HepG2 (cell line): ENCODE measurements at regions not wholly inside any gene's neighbourhood (a gene's known extent, or its start where the extent isn't known, plus 50 kb on each side); places are given as distances from the start of the nearest gene placed in this dataset.
A peak's percentile ranks its signal among the peaks of the same experiment; 100 is the strongest.

Experiments
- ESRRA ChIP-seq: sonication (generic); formaldehyde crosslinking; IDR thresholded peaks from 2 replicates; pipeline ENCODE4 v1.5.1; 2020; ENCODE audit warnings: mild to moderate bottlenecking, low read depth, missing genetic modification reagents
- GLMP ChIP-seq: sonication (generic); formaldehyde crosslinking; IDR thresholded peaks from 2 replicates; pipeline ENCODE4 v1.9.0; 2021; ENCODE audit warnings: missing genetic modification reagents, mild to moderate bottlenecking, borderline replicate concordance
- MAX ChIP-seq: IDR thresholded peaks from 2 replicates; pipeline ENCODE4 v1.6.1; 2012; ENCODE audit warnings: inconsistent platforms
- MEIS2 ChIP-seq: sonication (generic); formaldehyde crosslinking; IDR thresholded peaks from 2 replicates; pipeline ENCODE4 v1.9.0; 2021; ENCODE audit warnings: mild to moderate bottlenecking, missing genetic modification reagents
- MTERF4 ChIP-seq: sonication (generic); formaldehyde crosslinking; IDR thresholded peaks from 2 replicates; pipeline ENCODE4 v1.8.0; 2023; ENCODE audit warnings: mild to moderate bottlenecking, missing genetic modification reagents
- RBM39 ChIP-seq: fragments of 200-400 bp; formaldehyde crosslinking; IDR thresholded peaks from one replicate; pipeline ENCODE4 v1.6.1; 2018; ENCODE audit warnings: antibody characterized with exemption, mild to moderate bottlenecking, low read depth, low read length; ENCODE audit not compliant: poor library complexity, severe bottlenecking
- SALL2 ChIP-seq: sonication (generic); formaldehyde crosslinking; IDR thresholded peaks from 2 replicates; pipeline ENCODE4 v1.8.1; 2023; ENCODE audit warnings: mild to moderate bottlenecking, missing genetic modification reagents, inconsistent platforms
- SMAD3 ChIP-seq: sonication (generic); formaldehyde crosslinking; IDR thresholded peaks from 2 replicates; pipeline ENCODE4 v1.4.0; 2020; ENCODE audit warnings: missing genetic modification reagents
- SMYD3 ChIP-seq: sonication (generic); formaldehyde crosslinking; IDR thresholded peaks from 2 replicates; pipeline ENCODE4 v1.8.1; 2023; ENCODE audit warnings: mild to moderate bottlenecking, missing genetic modification reagents
- THAP7 ChIP-seq: sonication (generic); formaldehyde crosslinking; IDR thresholded peaks from 2 replicates; pipeline ENCODE4 v1.8.1; 2023; ENCODE audit warnings: mild to moderate bottlenecking, missing genetic modification reagents
- THRA ChIP-seq: sonication (generic); formaldehyde crosslinking; IDR thresholded peaks from 2 replicates; pipeline ENCODE4 v1.4.0; 2020; ENCODE audit warnings: missing genetic modification reagents, borderline replicate concordance
- U2AF2 ChIP-seq: fragments of 200-400 bp; formaldehyde crosslinking; IDR thresholded peaks from 2 replicates; pipeline ENCODE4 v1.6.1; 2017; ENCODE audit warnings: low read depth, mild to moderate bottlenecking, low read length
- ZBTB37 ChIP-seq: sonication (generic); formaldehyde crosslinking; IDR thresholded peaks from 2 replicates; pipeline ENCODE4 v1.4.0; 2020; ENCODE audit warnings: mild to moderate bottlenecking, missing genetic modification reagents
- ZBTB39 ChIP-seq: sonication (generic); formaldehyde crosslinking; IDR thresholded peaks from 2 replicates; pipeline ENCODE4 v1.5.0; 2020; ENCODE audit warnings: missing genetic modification reagents
- ZFX ChIP-seq: sonication (generic); formaldehyde crosslinking; IDR thresholded peaks from 2 replicates; pipeline ENCODE4 v1.4.0; 2020; ENCODE audit warnings: mild to moderate bottlenecking, low read depth, missing genetic modification reagents, moderate library complexity
- ZNF124 ChIP-seq: sonication (generic); formaldehyde crosslinking; IDR thresholded peaks from 2 replicates; pipeline ENCODE4 v1.4.0; 2020; ENCODE audit warnings: missing genetic modification reagents
- ZNF18 ChIP-seq: sonication (generic); formaldehyde crosslinking; IDR thresholded peaks from 2 replicates; pipeline ENCODE4 v1.8.0; 2022; ENCODE audit warnings: mild to moderate bottlenecking, missing genetic modification reagents; ENCODE audit not compliant: insufficient replicate concordance
- ZNF530 ChIP-seq: sonication (generic); formaldehyde crosslinking; IDR thresholded peaks from 2 replicates; pipeline ENCODE4 v1.5.0; 2020; ENCODE audit warnings: low read depth, mild to moderate bottlenecking, missing genetic modification reagents
- ZNF678 ChIP-seq: sonication (generic); formaldehyde crosslinking; IDR thresholded peaks from 2 replicates; pipeline ENCODE4 v1.4.0; 2020; ENCODE audit warnings: mild to moderate bottlenecking, missing genetic modification reagents
- ZNF761 ChIP-seq: sonication (generic); formaldehyde crosslinking; conservative IDR thresholded peaks from 2 replicates; pipeline ENCODE4 v1.4.0; 2020; ENCODE audit warnings: mild to moderate bottlenecking, missing genetic modification reagents

- TF ChIP-seq ZNF18 (CRISPR knock-in tag) (peak; percentile 44), ESRRA (CRISPR knock-in tag) (peak; percentile 60; the same call in 1 of the 2 replicates), THAP7 (CRISPR knock-in tag) (no peak), THRA (CRISPR knock-in tag) (no peak; the same call in 1 of the 2 replicates), ZNF678 (no peak; the same call in 1 of the 2 replicates), ZFX (CRISPR knock-in tag) (0 out of 2 replicates have a peak, but pooled peaks have one; percentile 27), GLMP (CRISPR knock-in tag) (no peak), ZNF530 (no peak), RBM39 (no peak), MTERF4 (no peak), ZNF761 (CRISPR knock-in tag) (no peak), SMAD3 (no peak; the same call in 1 of the 2 replicates), ZBTB39 (CRISPR knock-in tag) (no peak), ZNF124 (CRISPR knock-in tag) (0 out of 2 replicates have a peak, but pooled peaks have one; percentile 55), MAX (peak; percentile 98), SMYD3 (CRISPR knock-in tag) (no peak; the same call in 1 of the 2 replicates), U2AF2 (no peak), SALL2 (CRISPR knock-in tag) (no peak), ZBTB37 (no peak), MEIS2 (CRISPR knock-in tag) (peak; percentile 90)
These were observed 517.1 kb downstream of the RPS24 start (continued) for GRCh38 chr10:78550716-78551115.
